Psoas muscle (tissue), 7 donors: ENCODE measurements at regions not wholly inside any gene's neighbourhood (a gene's known extent, or its start where the extent isn't known, plus 50 kb on each side); places are given as distances from the start of the nearest gene placed in this dataset.

ENCODE experiments used
- ATAC-seq, 4 donors: fragments of 200-7000 bp; cut with Tn5 transposase; one replicate each; pipeline ENCODE4 v1.9.1; 2020; ENCODE audit warnings: moderate library complexity in 3 of 4, mild to moderate bottlenecking in 2 of 4
- DNase-seq, 2 donors: peaks; one replicate each; pipeline ENCODE4 v3.0.0-alpha.2; 2020
- H3K27ac ChIP-seq: fragments of 200-600 bp; one replicate; pipeline ENCODE4 v1.8.0; 2022
- H3K27me3 ChIP-seq, 3 donors: fragments of 200-600 bp in 1 of 3; one replicate each; pipeline versions ENCODE4 v1.6.1 to v1.8.0; 2013 to 2022; ENCODE audit warnings: low read length in 2 of 3, mild to moderate bottlenecking in 2 of 3, moderate library complexity in 1 of 3; ENCODE audit not compliant: insufficient read depth in 3 of 3
- H3K36me3 ChIP-seq, 2 donors: fragments of 200-600 bp in 1 of 2; one replicate each; pipeline versions ENCODE4 v1.6.1 to v1.8.0; 2013 to 2022; ENCODE audit warnings: low read depth in 1 of 2, mild to moderate bottlenecking in 1 of 2, moderate library complexity in 1 of 2; ENCODE audit not compliant: insufficient read depth in 1 of 2
- H3K4me1 ChIP-seq: fragments of 200-600 bp; one replicate; pipeline ENCODE4 v1.8.0; 2022
- H3K4me3 ChIP-seq: fragments of 200-600 bp; one replicate; pipeline ENCODE4 v1.8.0; 2022; ENCODE audit warnings: mild to moderate bottlenecking
- H3K9me3 ChIP-seq: fragments of 200-600 bp; one replicate; pipeline ENCODE4 v1.8.0; 2022
- CTCF ChIP-seq: fragments of 200-600 bp; IDR thresholded peaks from one replicate; pipeline ENCODE4 v1.8.0; 2022; ENCODE audit warnings: antibody characterized with exemption
- WGBS, 3 donors: extraction: QIAGEN DNeasy Blood & Tissue Kit; methylation state at CpG; one replicate each; pipeline versions ENCODE4 v1.1.6 to v1.1.7; 2013; 5-methylcytosine and 5-hydroxymethylcytosine counted together
- intact Hi-C, 2 donors: fragments of 100-400 bp; cut with DNase I; formaldehyde crosslinking; loops; one replicate each; pipeline versions ENCODE4 v1.11.0 to v1.14.2; 2022
- donor health status: healthy with polysubstance abuse.
- donor health status: DM: no; HTN: no; CAD: no; lungs with moderate emphysema.
- donor health status: Bipolar disorder and iron deficiency.
- donor health status: healthy.
- donor health status: DM: yes; HTN: yes; CAD: no.
- donor health status: DM: no; HTN: no; CAD: no.
- donor health status: DM: yes; HTN: yes; CAD: no.

DNA sequence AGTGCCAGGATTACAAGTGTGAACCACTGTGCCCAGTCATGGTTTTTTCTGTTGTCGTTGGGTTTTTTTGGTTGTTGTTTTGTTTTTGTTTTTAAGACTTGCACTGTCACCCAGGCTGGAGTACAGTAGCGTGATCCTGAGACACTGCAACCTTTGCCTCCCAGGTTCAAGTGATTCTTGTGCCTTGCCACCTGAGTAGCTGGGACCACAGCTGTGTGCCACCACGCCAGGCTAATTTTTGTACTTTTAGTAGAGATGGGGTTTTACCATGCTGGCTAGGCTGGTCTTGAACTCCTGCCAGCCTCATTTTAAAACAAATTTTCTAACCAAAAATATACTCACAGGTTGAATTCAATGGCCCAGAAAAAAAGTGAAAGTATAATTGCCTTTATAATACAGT, 174.1 kb downstream of the AHR start:
- Histone ChIP-seq H3K4me3 (no peak overlapping the region), H3K27me3 (no peaks in the 10 kb centered on the region), H3K27ac (no peak overlapping the region), H3K4me1 (no peaks in the 10 kb centered on the region), H3K36me3 (no peaks in the 10 kb centered on the region), H3K9me3 (no peaks in the 10 kb centered on the region)
- DNase-seq = no peak
- 72 to 84% (median 81%) methylated on average over 3 of the region's 3 CpGs for WGBS, 3 donors
- intact Hi-C loops = no loop called here
- TF ChIP-seq CTCF = no peak
- no peak for ATAC-seq

DNA sequence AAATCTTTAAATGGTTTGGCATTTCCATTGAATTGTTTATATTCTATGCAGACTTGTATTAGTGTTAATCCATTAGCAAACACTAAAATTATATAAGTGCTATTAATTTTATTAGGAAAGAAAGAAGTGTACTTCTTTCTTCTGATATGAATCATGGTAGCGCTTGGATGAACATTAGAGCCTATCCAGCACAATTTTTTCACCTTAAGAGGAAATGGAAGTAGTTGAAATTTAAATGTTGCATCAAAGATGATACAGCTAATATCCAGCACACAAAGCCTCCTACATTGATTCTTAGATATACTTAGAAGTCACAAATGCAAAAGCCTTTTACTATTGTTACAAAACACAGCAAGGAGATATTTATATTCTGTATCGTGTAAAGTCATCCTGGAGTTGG, 174.5 kb downstream of the AHR start:
- intact Hi-C loops = no loop called here

DNA sequence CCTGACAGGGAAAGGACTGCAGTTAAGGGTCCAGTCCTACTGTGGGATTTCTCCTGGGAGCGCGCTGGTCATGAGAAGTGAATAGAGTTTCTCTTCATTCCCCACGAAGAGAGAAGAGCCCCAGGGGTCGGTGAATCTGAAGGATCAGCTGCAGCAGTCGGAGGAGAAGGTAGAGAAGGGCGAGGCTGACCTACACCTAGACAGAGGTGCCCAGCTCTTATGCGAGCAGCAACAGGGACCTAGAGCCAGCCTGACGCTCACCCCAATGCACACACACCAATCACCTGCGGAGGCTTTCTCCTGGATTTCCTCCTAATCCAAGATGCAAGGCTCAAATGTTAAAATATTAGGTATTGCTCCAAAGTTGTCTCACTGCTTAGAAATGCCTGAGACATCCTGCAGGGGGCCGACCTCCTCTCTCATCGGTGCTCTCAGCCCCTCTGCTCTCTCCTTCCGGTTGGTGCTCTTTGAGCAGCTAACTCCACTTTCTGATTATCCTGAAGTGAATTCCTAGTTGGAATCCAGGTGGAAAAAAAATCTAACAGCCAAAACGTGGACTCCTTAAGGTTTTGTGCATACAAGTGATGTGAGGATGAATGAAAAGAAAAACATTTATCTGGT, 176.4 kb downstream of the AHR start:
- Histone ChIP-seq H3K9me3 (no peaks in the 10 kb centered on the region), H3K4me3 (no peak overlapping the region), H3K36me3 (no peaks in the 10 kb centered on the region), H3K27ac (no peak overlapping the region), H3K27me3 (no peaks in the 10 kb centered on the region), H3K4me1 (no peaks in the 10 kb centered on the region)
- ATAC-seq = no peak
- 81 to 86% (median 84%) methylated on average over 13 of the region's 13 CpGs for WGBS, 3 donors
- intact Hi-C loops = no loop called here
- DNase-seq = no peak
- no peak for TF ChIP-seq CTCF

More for the DNA sequence above, 174.5 kb downstream of the AHR start:
- H3K4me3 ChIP-seq = no peak overlapping the region
- no peaks in the 10 kb centered on the region for H3K4me1 ChIP-seq
- H3K9me3 ChIP-seq = no peaks in the 10 kb centered on the region
- TF ChIP-seq CTCF = no peak
- no peaks in the 10 kb centered on the region for H3K36me3 ChIP-seq
- DNase-seq = no peak
- H3K27me3 ChIP-seq = no peaks in the 10 kb centered on the region
- H3K27ac ChIP-seq = no peak overlapping the region
- no peak for ATAC-seq
- WGBS, 3 donors = 85 to 93% (median 89%) methylated on average over 2 of the region's 2 CpGs

- no peaks in the 10 kb centered on the region for H3K27me3 ChIP-seq
- no peak overlapping the region for H3K27ac ChIP-seq
- 71 to 81% (median 75%) methylated on average over 2 of the region's 2 CpGs for WGBS, 3 donors
- no peaks in the 10 kb centered on the region for H3K9me3 ChIP-seq
- no peak for TF ChIP-seq CTCF
- no peak for DNase-seq
- no peak for ATAC-seq
- intact Hi-C loops = no loop called here
- H3K36me3 ChIP-seq = no peaks in the 10 kb centered on the region
- H3K4me1 ChIP-seq = no peaks in the 10 kb centered on the region
- H3K4me3 ChIP-seq = no peak overlapping the region
Observed at GRCh38 chr7:17477182-17477581, 178.7 kb downstream of the AHR start.

GRCh38 chr7:17481118-17481517, 182.7 kb downstream of the AHR start:
- DNase-seq (no peak), ATAC-seq (no peak)
- intact Hi-C loops = no loop called here
- TF ChIP-seq CTCF = no peak
- no peaks in the 10 kb centered on the region for H3K9me3 ChIP-seq
- no peak overlapping the region for H3K4me3 ChIP-seq
- H3K27ac ChIP-seq = no peak overlapping the region
- WGBS, 3 donors = 83 to 91% (median 84%) methylated on average over 2 of the region's 2 CpGs
- H3K36me3 ChIP-seq = no peaks in the 10 kb centered on the region
- no peaks in the 10 kb centered on the region for H3K4me1 ChIP-seq
- H3K27me3 ChIP-seq = no peaks in the 10 kb centered on the region
